ENCODE measurements at regions not wholly inside any gene's neighbourhood (a gene's known extent, or its start where the extent isn't known, plus 50 kb on each side); places are given as distances from the start of the nearest gene placed in this dataset.

DNA sequence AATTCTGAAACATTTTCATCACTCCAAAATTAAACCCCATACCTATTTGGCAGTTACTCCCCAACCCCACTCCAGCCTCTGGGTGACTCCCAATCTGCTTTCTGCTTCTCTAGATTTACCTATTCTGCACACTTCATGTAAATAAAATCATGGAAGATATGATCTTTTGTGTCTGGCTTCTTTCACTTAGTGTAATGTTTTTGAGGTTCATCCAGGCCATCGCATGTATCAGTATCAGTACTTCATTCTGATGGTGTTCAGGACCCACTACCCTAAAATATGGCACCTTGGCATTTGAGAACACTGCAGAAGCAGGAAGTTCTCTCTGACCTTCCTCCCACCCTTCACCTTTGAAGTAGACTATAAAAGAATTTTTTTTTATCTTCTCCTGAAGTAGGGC, 78.7 kb upstream of the SLC25A26 start (continued):
- TF ChIP-seq, protein P1, sequence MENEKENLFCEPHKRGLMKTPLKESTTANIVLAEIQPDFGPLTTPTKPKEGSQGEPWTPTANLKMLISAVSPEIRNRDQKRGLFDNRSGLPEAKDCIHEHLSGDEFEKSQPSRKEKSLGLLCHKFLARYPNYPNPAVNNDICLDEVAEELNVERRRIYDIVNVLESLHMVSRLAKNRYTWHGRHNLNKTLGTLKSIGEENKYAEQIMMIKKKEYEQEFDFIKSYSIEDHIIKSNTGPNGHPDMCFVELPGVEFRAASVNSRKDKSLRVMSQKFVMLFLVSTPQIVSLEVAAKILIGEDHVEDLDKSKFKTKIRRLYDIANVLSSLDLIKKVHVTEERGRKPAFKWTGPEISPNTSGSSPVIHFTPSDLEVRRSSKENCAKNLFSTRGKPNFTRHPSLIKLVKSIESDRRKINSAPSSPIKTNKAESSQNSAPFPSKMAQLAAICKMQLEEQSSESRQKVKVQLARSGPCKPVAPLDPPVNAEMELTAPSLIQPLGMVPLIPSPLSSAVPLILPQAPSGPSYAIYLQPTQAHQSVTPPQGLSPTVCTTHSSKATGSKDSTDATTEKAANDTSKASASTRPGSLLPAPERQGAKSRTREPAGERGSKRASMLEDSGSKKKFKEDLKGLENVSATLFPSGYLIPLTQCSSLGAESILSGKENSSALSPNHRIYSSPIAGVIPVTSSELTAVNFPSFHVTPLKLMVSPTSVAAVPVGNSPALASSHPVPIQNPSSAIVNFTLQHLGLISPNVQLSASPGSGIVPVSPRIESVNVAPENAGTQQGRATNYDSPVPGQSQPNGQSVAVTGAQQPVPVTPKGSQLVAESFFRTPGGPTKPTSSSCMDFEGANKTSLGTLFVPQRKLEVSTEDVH (IDR thresholded peaks at IDR 0.05; ENCODE audit: low read depth, partially characterized antibody): no peak
- TF ChIP-seq EED (IDR thresholded peaks at IDR 0.05; ENCODE audit: low read depth): no peak
- TF ChIP-seq, protein P2, sequence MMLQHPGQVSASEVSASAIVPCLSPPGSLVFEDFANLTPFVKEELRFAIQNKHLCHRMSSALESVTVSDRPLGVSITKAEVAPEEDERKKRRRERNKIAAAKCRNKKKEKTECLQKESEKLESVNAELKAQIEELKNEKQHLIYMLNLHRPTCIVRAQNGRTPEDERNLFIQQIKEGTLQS (IDR thresholded peaks at IDR 0.05; ENCODE audit: borderline replicate concordance, extremely low read depth, low read depth, low read length): no peak
- no peak for TF ChIP-seq BRCA1 (IDR thresholded peaks at IDR 0.05; ENCODE audit: low read depth, low read length)
- TF ChIP-seq, protein P3, sequence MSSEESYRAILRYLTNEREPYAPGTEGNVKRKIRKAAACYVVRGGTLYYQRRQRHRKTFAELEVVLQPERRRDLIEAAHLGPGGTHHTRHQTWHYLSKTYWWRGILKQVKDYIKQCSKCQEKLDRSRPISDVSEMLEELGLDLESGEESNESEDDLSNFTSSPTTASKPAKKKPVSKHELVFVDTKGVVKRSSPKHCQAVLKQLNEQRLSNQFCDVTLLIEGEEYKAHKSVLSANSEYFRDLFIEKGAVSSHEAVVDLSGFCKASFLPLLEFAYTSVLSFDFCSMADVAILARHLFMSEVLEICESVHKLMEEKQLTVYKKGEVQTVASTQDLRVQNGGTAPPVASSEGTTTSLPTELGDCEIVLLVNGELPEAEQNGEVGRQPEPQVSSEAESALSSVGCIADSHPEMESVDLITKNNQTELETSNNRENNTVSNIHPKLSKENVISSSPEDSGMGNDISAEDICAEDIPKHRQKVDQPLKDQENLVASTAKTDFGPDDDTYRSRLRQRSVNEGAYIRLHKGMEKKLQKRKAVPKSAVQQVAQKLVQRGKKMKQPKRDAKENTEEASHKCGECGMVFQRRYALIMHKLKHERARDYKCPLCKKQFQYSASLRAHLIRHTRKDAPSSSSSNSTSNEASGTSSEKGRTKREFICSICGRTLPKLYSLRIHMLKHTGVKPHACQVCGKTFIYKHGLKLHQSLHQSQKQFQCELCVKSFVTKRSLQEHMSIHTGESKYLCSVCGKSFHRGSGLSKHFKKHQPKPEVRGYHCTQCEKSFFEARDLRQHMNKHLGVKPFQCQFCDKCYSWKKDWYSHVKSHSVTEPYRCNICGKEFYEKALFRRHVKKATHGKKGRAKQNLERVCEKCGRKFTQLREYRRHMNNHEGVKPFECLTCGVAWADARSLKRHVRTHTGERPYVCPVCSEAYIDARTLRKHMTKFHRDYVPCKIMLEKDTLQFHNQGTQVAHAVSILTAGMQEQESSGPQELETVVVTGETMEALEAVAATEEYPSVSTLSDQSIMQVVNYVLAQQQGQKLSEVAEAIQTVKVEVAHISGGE (CRISPR knock-in tag; IDR thresholded peaks at IDR 0.05): no peak
- no peak for TF ChIP-seq CHD4 (IDR thresholded peaks at IDR 0.05)
- TF ChIP-seq, protein P4, sequence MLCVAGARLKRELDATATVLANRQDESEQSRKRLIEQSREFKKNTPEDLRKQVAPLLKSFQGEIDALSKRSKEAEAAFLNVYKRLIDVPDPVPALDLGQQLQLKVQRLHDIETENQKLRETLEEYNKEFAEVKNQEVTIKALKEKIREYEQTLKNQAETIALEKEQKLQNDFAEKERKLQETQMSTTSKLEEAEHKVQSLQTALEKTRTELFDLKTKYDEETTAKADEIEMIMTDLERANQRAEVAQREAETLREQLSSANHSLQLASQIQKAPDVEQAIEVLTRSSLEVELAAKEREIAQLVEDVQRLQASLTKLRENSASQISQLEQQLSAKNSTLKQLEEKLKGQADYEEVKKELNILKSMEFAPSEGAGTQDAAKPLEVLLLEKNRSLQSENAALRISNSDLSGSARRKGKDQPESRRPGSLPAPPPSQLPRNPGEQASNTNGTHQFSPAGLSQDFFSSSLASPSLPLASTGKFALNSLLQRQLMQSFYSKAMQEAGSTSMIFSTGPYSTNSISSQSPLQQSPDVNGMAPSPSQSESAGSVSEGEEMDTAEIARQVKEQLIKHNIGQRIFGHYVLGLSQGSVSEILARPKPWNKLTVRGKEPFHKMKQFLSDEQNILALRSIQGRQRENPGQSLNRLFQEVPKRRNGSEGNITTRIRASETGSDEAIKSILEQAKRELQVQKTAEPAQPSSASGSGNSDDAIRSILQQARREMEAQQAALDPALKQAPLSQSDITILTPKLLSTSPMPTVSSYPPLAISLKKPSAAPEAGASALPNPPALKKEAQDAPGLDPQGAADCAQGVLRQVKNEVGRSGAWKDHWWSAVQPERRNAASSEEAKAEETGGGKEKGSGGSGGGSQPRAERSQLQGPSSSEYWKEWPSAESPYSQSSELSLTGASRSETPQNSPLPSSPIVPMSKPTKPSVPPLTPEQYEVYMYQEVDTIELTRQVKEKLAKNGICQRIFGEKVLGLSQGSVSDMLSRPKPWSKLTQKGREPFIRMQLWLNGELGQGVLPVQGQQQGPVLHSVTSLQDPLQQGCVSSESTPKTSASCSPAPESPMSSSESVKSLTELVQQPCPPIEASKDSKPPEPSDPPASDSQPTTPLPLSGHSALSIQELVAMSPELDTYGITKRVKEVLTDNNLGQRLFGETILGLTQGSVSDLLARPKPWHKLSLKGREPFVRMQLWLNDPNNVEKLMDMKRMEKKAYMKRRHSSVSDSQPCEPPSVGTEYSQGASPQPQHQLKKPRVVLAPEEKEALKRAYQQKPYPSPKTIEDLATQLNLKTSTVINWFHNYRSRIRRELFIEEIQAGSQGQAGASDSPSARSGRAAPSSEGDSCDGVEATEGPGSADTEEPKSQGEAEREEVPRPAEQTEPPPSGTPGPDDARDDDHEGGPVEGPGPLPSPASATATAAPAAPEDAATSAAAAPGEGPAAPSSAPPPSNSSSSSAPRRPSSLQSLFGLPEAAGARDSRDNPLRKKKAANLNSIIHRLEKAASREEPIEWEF (IDR thresholded peaks at IDR 0.05; ENCODE audit: insufficient replicate concordance, low read depth, low read length): no peak
- TF ChIP-seq, protein P5, sequence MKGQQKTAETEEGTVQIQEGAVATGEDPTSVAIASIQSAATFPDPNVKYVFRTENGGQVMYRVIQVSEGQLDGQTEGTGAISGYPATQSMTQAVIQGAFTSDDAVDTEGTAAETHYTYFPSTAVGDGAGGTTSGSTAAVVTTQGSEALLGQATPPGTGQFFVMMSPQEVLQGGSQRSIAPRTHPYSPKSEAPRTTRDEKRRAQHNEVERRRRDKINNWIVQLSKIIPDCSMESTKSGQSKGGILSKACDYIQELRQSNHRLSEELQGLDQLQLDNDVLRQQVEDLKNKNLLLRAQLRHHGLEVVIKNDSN (IDR thresholded peaks at IDR 0.05; ENCODE audit: borderline replicate concordance, extremely low read length, insufficient read depth, low read depth, low read length): no peak

All from GM12878 (cell line).